Osteoblast (primary cell): ENCODE measurements at regions not wholly inside any gene's neighbourhood (a gene's known extent, or its start where the extent isn't known, plus 50 kb on each side); places are given as distances from the start of the nearest gene placed in this dataset.

ENCODE experiments used
- DNase-seq: peaks from one replicate; pipeline ENCODE4 v3.0.0; 2011; ENCODE audit warnings: low spot score, mixed read lengths; ENCODE audit not compliant: insufficient read length; ENCODE audit errors: missing footprints
- H2AFZ ChIP-seq: 2 replicates; pipeline ENCODE4 v1.6.0; 2011; ENCODE audit warnings: mild to moderate bottlenecking, low read length
- H3K27ac ChIP-seq: 2 replicates; pipeline ENCODE4 v1.5.1; 2011; ENCODE audit warnings: mild to moderate bottlenecking, low read depth, low read length, moderate library complexity
- H3K27me3 ChIP-seq: 2 replicates; pipeline ENCODE4 v1.6.0; 2012; ENCODE audit warnings: mild to moderate bottlenecking, control low read depth, inconsistent platforms, low read length, moderate library complexity; ENCODE audit not compliant: insufficient read depth
- H3K36me3 ChIP-seq: 2 replicates; pipeline ENCODE4 v1.5.1; 2011; ENCODE audit warnings: mild to moderate bottlenecking, low read length, control low read depth, moderate library complexity; ENCODE audit not compliant: insufficient read depth
- H3K4me1 ChIP-seq: 2 replicates; pipeline ENCODE4 v1.5.1; 2011; ENCODE audit warnings: mild to moderate bottlenecking, low read length, control low read depth, moderate library complexity; ENCODE audit not compliant: insufficient read depth
- H3K4me2 ChIP-seq: 2 replicates; pipeline ENCODE4 v1.6.0; 2011; ENCODE audit warnings: mild to moderate bottlenecking, low read length; ENCODE audit not compliant: insufficient read depth
- H3K4me3 ChIP-seq: fragments of 200-600 bp; sonication (generic); 3 replicates; pipeline ENCODE4 v1.5.1; 2012; ENCODE audit warnings: mild to moderate bottlenecking, low read length, inconsistent platforms; ENCODE audit not compliant: insufficient read depth
- H3K79me2 ChIP-seq: 2 replicates; pipeline ENCODE4 v1.6.0; 2012; ENCODE audit warnings: mild to moderate bottlenecking, low read length, control low read depth, inconsistent platforms; ENCODE audit not compliant: insufficient read depth
- H3K9me3 ChIP-seq: 2 replicates; pipeline ENCODE4 v1.5.1; 2011; ENCODE audit warnings: low read depth, low read length, control low read depth
- H4K20me1 ChIP-seq: 2 replicates; pipeline ENCODE4 v1.6.0; 2012; ENCODE audit warnings: mild to moderate bottlenecking, low read length, control low read depth; ENCODE audit not compliant: insufficient read depth
- TF ChIP-seq, protein P1 (sequence below): IDR thresholded peaks from 2 replicates; pipeline ENCODE4 v1.5.1; 2011; ENCODE audit warnings: mild to moderate bottlenecking, low read depth, low read length, moderate library complexity; ENCODE audit errors: extremely low read depth

DNA sequence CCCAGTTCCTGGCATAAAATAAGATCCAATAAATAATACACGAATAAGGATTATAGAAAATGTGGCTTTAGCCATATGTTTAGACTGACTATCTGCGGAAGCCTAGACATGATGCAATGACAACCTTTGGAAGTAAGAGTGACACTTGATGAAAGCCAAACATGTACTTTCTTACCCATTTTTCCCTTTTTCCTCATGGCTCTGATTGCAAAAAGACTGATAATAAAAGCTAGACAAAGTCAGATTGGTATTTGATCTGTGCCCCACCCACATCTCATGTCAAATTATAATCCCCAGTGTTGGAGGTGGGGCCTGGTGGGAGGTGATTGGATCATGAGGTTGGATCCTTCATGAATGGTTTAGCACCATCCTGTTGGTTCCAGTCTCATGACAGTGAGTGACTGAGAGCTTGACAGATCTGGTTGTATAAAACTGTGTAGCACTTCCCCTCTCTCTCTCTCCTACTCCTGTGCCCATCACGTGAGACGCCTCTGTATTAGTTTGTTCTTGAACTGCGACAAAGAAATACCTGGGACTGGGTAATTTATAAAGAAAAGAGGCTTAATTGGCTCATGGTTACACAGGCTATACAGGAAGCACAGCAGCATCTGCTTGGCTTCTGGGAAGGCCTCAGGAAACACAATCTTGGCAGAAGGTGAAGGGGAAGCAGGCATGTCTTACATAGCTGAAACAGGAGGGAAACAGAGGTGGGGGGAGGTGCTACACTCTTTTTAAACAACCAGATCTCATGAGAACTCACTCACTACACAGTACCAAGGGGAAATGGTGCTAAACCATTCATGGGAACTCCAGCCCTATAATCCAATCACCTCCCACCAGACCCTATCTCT lies 243.4 kb upstream of the PIK3R1 start:
- H3K4me1 ChIP-seq, result no peaks in the 10 kb centered on the region
- no peak overlapping the region for H3K4me2 ChIP-seq
- H3K27ac ChIP-seq, result no peak overlapping the region
- H3K79me2 ChIP-seq, result no peaks in the 10 kb centered on the region
- H2AFZ ChIP-seq, result no peak overlapping the region
- no peak overlapping the region for H3K4me3 ChIP-seq
- H3K27me3 ChIP-seq, result no peaks in the 10 kb centered on the region
- no peaks in the 10 kb centered on the region for H3K9me3 ChIP-seq
- no peak for DNase-seq
- TF ChIP-seq, protein P1, sequence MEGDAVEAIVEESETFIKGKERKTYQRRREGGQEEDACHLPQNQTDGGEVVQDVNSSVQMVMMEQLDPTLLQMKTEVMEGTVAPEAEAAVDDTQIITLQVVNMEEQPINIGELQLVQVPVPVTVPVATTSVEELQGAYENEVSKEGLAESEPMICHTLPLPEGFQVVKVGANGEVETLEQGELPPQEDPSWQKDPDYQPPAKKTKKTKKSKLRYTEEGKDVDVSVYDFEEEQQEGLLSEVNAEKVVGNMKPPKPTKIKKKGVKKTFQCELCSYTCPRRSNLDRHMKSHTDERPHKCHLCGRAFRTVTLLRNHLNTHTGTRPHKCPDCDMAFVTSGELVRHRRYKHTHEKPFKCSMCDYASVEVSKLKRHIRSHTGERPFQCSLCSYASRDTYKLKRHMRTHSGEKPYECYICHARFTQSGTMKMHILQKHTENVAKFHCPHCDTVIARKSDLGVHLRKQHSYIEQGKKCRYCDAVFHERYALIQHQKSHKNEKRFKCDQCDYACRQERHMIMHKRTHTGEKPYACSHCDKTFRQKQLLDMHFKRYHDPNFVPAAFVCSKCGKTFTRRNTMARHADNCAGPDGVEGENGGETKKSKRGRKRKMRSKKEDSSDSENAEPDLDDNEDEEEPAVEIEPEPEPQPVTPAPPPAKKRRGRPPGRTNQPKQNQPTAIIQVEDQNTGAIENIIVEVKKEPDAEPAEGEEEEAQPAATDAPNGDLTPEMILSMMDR, result no peak
- no peaks in the 10 kb centered on the region for H4K20me1 ChIP-seq
- H3K36me3 ChIP-seq, result no peaks in the 10 kb centered on the region

GRCh38 chr5:67971223-67971830 lies 244.2 kb upstream of the PIK3R1 start:
- H3K4me1 ChIP-seq, result no peaks in the 10 kb centered on the region
- no peak overlapping the region for H2AFZ ChIP-seq
- no peaks in the 10 kb centered on the region for H4K20me1 ChIP-seq
- H3K36me3 ChIP-seq, result no peaks in the 10 kb centered on the region
- no peak overlapping the region for H3K4me3 ChIP-seq
- H3K27ac ChIP-seq, result no peak overlapping the region
- TF ChIP-seq, protein P1, result no peak
- no peaks in the 10 kb centered on the region for H3K27me3 ChIP-seq
- no peak overlapping the region for H3K4me2 ChIP-seq
- DNase-seq, result no peak
- H3K9me3 ChIP-seq, result no peaks in the 10 kb centered on the region
- no peaks in the 10 kb centered on the region for H3K79me2 ChIP-seq

DNA sequence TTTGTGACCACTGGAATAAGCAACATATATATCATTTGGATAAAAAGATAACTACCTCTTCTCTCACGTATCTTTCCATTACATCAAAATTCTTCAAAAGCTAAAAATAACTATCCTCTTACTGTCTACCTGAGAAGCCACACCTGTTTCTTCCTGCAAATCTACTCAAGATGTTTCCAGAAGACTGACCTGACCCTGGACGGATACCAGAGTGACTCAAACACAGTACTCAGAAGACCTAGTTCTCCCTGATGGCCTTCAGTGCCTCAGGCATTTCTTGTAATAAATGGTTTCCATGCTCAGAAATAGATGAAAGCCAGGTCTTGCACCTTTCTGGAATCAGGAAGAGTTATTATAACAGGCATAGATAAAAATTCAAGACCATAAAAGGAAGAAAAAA lies 245.9 kb upstream of the PIK3R1 start:
- H4K20me1 ChIP-seq, result no peaks in the 10 kb centered on the region
- H3K27ac ChIP-seq, result no peak overlapping the region
- no peaks in the 10 kb centered on the region for H3K4me1 ChIP-seq
- no peak for DNase-seq
- no peak overlapping the region for H2AFZ ChIP-seq
- no peak overlapping the region for H3K4me2 ChIP-seq
- H3K79me2 ChIP-seq, result no peaks in the 10 kb centered on the region
- H3K36me3 ChIP-seq, result no peaks in the 10 kb centered on the region
- no peak overlapping the region for H3K4me3 ChIP-seq
- TF ChIP-seq, protein P1, result no peak
- H3K9me3 ChIP-seq, result no peaks in the 10 kb centered on the region
- H3K27me3 ChIP-seq, result no peaks in the 10 kb centered on the region

- DNase-seq, result no peak
- H3K79me2 ChIP-seq, result no peaks in the 10 kb centered on the region
- H2AFZ ChIP-seq, result no peak overlapping the region
- H3K36me3 ChIP-seq, result no peaks in the 10 kb centered on the region
- H3K27me3 ChIP-seq, result no peaks in the 10 kb centered on the region
- no peaks in the 10 kb centered on the region for H3K4me1 ChIP-seq
- TF ChIP-seq, protein P1, result no peak
- no peaks in the 10 kb centered on the region for H3K9me3 ChIP-seq
- no peak overlapping the region for H3K4me2 ChIP-seq
- H3K27ac ChIP-seq, result no peak overlapping the region
- no peak overlapping the region for H3K4me3 ChIP-seq
- no peaks in the 10 kb centered on the region for H4K20me1 ChIP-seq
Observed at GRCh38 chr5:67969176-67969575, 246.4 kb upstream of the PIK3R1 start.
